ENCODE measurements at regions not wholly inside any gene's neighbourhood (a gene's known extent, or its start where the extent isn't known, plus 50 kb on each side); places are given as distances from the start of the nearest gene placed in this dataset.

GRCh38 chr18:61616111-61616610 lies 276.6 kb downstream of the RNF152 start:
- DNase-seq: no peak

- DNase-seq: no peak
These were observed 279.3 kb downstream of the CDH20 start for GRCh38 chr18:61612517-61612916.

- DNase-seq: no peak
These were observed 275.9 kb downstream of the CDH20 start for GRCh38 chr18:61609131-61609530.

GRCh38 chr18:61608316-61608715 lies 275.1 kb downstream of the CDH20 start:
- DNase-seq: no peak

- DNase-seq: no peak
These were observed 274.6 kb downstream of the CDH20 start for GRCh38 chr18:61607867-61608266.

- DNase-seq: no peak
These were observed 273.5 kb downstream of the CDH20 start for GRCh38 chr18:61606759-61607158.

- peak; percentile 84 for DNase-seq
These were observed 272.9 kb downstream of the CDH20 start for GRCh38 chr18:61606068-61606660.

- DNase-seq: no peak
These were observed 272.3 kb downstream of the CDH20 start for GRCh38 chr18:61605376-61606067.

Measured in retina (tissue), 1 donor.